HepG2 (cell line): ENCODE measurements at regions not wholly inside any gene's neighbourhood (a gene's known extent, or its start where the extent isn't known, plus 50 kb on each side); places are given as distances from the start of the nearest gene placed in this dataset.

Experiments used
- ATAC-seq: fragments of 200-7000 bp; cut with Tn5 transposase; 3 replicates; pipeline ENCODE4 v1.9.1; 2020; ENCODE audit warnings: mild to moderate bottlenecking, moderate library complexity
- BruUV-seq: library from RNA; stranded (reverse); fragments of 400-500 nt; replicated peaks from 2 replicates; lab custom pipeline; 2021; lab: Mats Ljungman, UMichigan
- CTCF ChIA-PET: fragments of 300-600 bp; formaldehyde crosslinking; extraction: SDS; loops from one replicate; lab custom pipeline; 2021; ENCODE audit warnings: low total read pairs, inconsistent platforms, low intra/inter-chr PET ratio; lab: Yijun Ruan, JAX
- POLR2A ChIA-PET: fragments of 350-600 bp; sonication (Branson Sonifier 250); formaldehyde crosslinking; loops from one replicate; lab custom pipeline; 2020; ENCODE audit warnings: antibody characterized with exemption, inconsistent platforms; lab: Yijun Ruan, JAX
- DNase-seq: peaks from one replicate; pipeline ENCODE4 v3.0.0-alpha.2; 2015; ENCODE audit warnings: low spot score
- FAIRE-seq: peaks from 3 replicates; lab custom pipeline; 2011; peaks lifted over from hg19 to GRCh38; lab: Jason Lieb, UNC
- H2AFZ ChIP-seq: one replicate; pipeline ENCODE4 v1.6.1; 2011; ENCODE audit warnings: low read length, inconsistent platforms
- H3K27ac ChIP-seq: fragments of 300-600 bp; 3 replicates; pipeline ENCODE4 v1.8.0; 2011; ENCODE audit warnings: mixed run types, mild to moderate bottlenecking, mixed read lengths, low read length, inconsistent platforms; ENCODE audit not compliant: insufficient read depth; ENCODE audit errors: extremely low read length
- H3K27me3 ChIP-seq, 2 experiments: fragments of 200-600 bp in 1 of 2; 2 replicates in 1 of 2; 3 replicates in 1 of 2; pipeline versions ENCODE4 v1.6.0 to v1.8.0; 2011; ENCODE audit warnings: low read length in 2 of 2, mild to moderate bottlenecking in 2 of 2, moderate library complexity in 2 of 2, inconsistent platforms in 1 of 2; ENCODE audit not compliant: insufficient read depth in 2 of 2, control insufficient read depth in 1 of 2
- H3K36me3 ChIP-seq, 2 experiments: fragments of 200-600 bp in 1 of 2; replicated peaks in 1 of 2; 2 replicates in 1 of 2; 3 replicates in 1 of 2; pipeline versions ENCODE4 v1.5.1 to v1.8.0; 2011; ENCODE audit warnings: low read length in 2 of 2, inconsistent platforms in 1 of 2; ENCODE audit not compliant: insufficient read depth in 2 of 2, control insufficient read depth in 1 of 2
- H3K4me1 ChIP-seq: 2 replicates; pipeline ENCODE4 v1.5.1; 2012; ENCODE audit warnings: low read length, inconsistent platforms; ENCODE audit not compliant: insufficient read depth
- H3K4me2 ChIP-seq: 2 replicates; pipeline ENCODE4 v1.6.0; 2011; ENCODE audit warnings: low read depth, low read length, inconsistent platforms
- H3K4me3 ChIP-seq, 3 experiments: fragments of 200-600 bp in 1 of 3; sonication (generic), shearing (Covaris generic) in 1 of 3; replicated peaks in 1 of 3; 2 replicates each; pipeline ENCODE4 v1.5.1; 2011 to 2016; ENCODE audit warnings: low read length in 3 of 3, inconsistent platforms in 2 of 3, low read depth in 2 of 3, mild to moderate bottlenecking in 2 of 3, control low read depth in 1 of 3, mixed read lengths in 1 of 3; ENCODE audit not compliant: insufficient read depth in 1 of 3
- H3K79me2 ChIP-seq: one replicate; pipeline ENCODE4 v1.6.1; 2011; ENCODE audit warnings: low read length, inconsistent platforms; ENCODE audit not compliant: insufficient read depth
- H3K9ac ChIP-seq: 2 replicates; pipeline ENCODE4 v1.6.0; 2011; ENCODE audit warnings: mild to moderate bottlenecking, low read depth, low read length, inconsistent platforms; ENCODE audit not compliant: insufficient read depth
- H3K9me3 ChIP-seq: 2 replicates; pipeline ENCODE4 v1.5.1; 2012; ENCODE audit warnings: mild to moderate bottlenecking, low read length
- H4K20me1 ChIP-seq: 2 replicates; pipeline ENCODE4 v1.6.0; 2011; ENCODE audit warnings: inconsistent platforms, mild to moderate bottlenecking, low read length, moderate library complexity; ENCODE audit not compliant: insufficient read depth
- AGO1 ChIP-seq: fragments of 200-400 bp; formaldehyde crosslinking; IDR thresholded peaks from 2 replicates; pipeline ENCODE4 v1.6.1; 2017; ENCODE audit warnings: mild to moderate bottlenecking, low read depth, low read length, moderate library complexity; ENCODE audit not compliant: poor library complexity, severe bottlenecking
- ATRX ChIP-seq: sonication (generic); formaldehyde crosslinking; IDR thresholded peaks from 2 replicates; pipeline ENCODE4 v1.4.0; 2020; ENCODE audit warnings: missing genetic modification reagents, borderline replicate concordance
- ETV5 ChIP-seq: IDR thresholded peaks from 2 replicates; pipeline ENCODE4 v1.6.1; 2018; ENCODE audit warnings: missing biosample characterization, missing genetic modification reagents, inconsistent platforms, borderline replicate concordance
- FOXJ3 ChIP-seq: sonication (generic); formaldehyde crosslinking; IDR thresholded peaks from 2 replicates; pipeline ENCODE4 v1.4.0; 2020; ENCODE audit warnings: missing genetic modification reagents, mild to moderate bottlenecking, borderline replicate concordance
- GATAD1 ChIP-seq: IDR thresholded peaks from 2 replicates; pipeline ENCODE4 v1.6.1; 2016; ENCODE audit warnings: missing genetic modification reagents, missing compliant biosample characterization
- MIER2 ChIP-seq: IDR thresholded peaks from 2 replicates; pipeline ENCODE4 v1.6.1; 2016; ENCODE audit warnings: missing biosample characterization, missing genetic modification reagents
- NFE2L2 ChIP-seq: fragments of 150-350 bp; IDR thresholded peaks from 2 replicates; pipeline ENCODE4 v1.6.1; 2014; ENCODE audit warnings: low read length
- PREB ChIP-seq: sonication (generic); formaldehyde crosslinking; IDR thresholded peaks from 2 replicates; pipeline ENCODE4 v1.4.0; 2020; ENCODE audit warnings: missing genetic modification reagents
- SIN3B ChIP-seq: fragments of 150-350 bp; IDR thresholded peaks from 2 replicates; pipeline ENCODE4 v1.6.1; 2014; ENCODE audit warnings: low read length
- TFE3 ChIP-seq: IDR thresholded peaks from 2 replicates; pipeline ENCODE4 v1.6.1; 2016
- ZNF580 ChIP-seq: IDR thresholded peaks from 2 replicates; pipeline ENCODE4 v1.6.1; 2016; ENCODE audit warnings: low read depth, borderline replicate concordance
- ZNF720 ChIP-seq: sonication (generic); formaldehyde crosslinking; IDR thresholded peaks from 2 replicates; pipeline ENCODE4 v1.4.0; 2020; ENCODE audit warnings: missing genetic modification reagents
- ZNF777 ChIP-seq: sonication (generic); formaldehyde crosslinking; IDR thresholded peaks from 2 replicates; pipeline ENCODE4 v1.4.0; 2020; ENCODE audit warnings: missing genetic modification reagents
- ZNF891 ChIP-seq: sonication (generic); formaldehyde crosslinking; IDR thresholded peaks from 2 replicates; pipeline ENCODE4 v1.5.0; 2020; ENCODE audit warnings: mild to moderate bottlenecking, missing genetic modification reagents
- WGBS: methylation state at CpG from one replicate; pipeline ENCODE4 v1.1.6; 2017; ENCODE audit warnings: low lambda C conversion rate; 5-methylcytosine and 5-hydroxymethylcytosine counted together
- in situ Hi-C: cut with HindIII; loops from 2 replicates; pipeline ENCODE4 v1.10.0; 2017; ENCODE audit warnings: low pct_unique_long_range_greater_than_20kb; ENCODE audit not compliant: extremely low pct_ligation_motif_present
- intact Hi-C: fragments of 100-400 bp; cut with micrococcal nuclease; formaldehyde crosslinking; loops from one replicate; pipeline ENCODE4 v1.10.0; 2022; ENCODE audit not compliant: unreplicated experiment
- TF ChIP-seq, protein P1 (sequence below): sonication (generic); formaldehyde crosslinking; IDR thresholded peaks from 2 replicates; pipeline ENCODE4 v1.4.0; 2020; ENCODE audit warnings: missing genetic modification reagents
- TF ChIP-seq, protein P2 (sequence below): sonication (generic); formaldehyde crosslinking; IDR thresholded peaks from 2 replicates; pipeline ENCODE4 v1.9.0; 2021; ENCODE audit warnings: missing genetic modification reagents, borderline replicate concordance

DNA sequence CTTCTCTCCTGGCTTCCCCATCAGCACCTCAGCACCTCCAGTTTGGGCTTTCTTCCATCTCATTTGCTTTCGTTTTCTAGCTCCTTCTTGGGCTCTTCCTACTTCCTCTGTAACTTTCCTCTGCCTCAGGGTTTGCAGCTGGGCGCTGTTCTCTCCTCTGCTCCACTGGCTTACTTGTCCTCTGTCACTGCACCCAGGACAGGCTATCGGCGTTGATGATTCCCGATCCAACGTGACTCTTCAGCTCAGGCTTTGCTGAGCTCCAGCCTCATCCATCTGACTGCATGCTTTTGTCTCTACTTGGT, 362.4 kb downstream of the CYRIA start:
- ATAC-seq (no peak; the same call in 1 of the 3 replicates), FAIRE-seq (no peak), DNase-seq (no peak)
- in situ Hi-C loops (no loop called here), intact Hi-C loops (no loop called here)
- no peaks in the 10 kb centered on the region for H4K20me1 ChIP-seq
- no peaks in the 10 kb centered on the region for H3K79me2 ChIP-seq
- H3K4me2 ChIP-seq: peak overlapping the region; percentile 21
- no peak overlapping the region for H3K9ac ChIP-seq
- WGBS: 7% methylated on average over 6 of the region's 6 CpGs
- H3K4me1 ChIP-seq: no peaks in the 10 kb centered on the region
- TF ChIP-seq GATAD1 (CRISPR knock-in tag): no peak
- TF ChIP-seq ZNF891 (CRISPR knock-in tag): no peak
- TF ChIP-seq ZNF777 (CRISPR knock-in tag): no peak
- TF ChIP-seq, protein P1, sequence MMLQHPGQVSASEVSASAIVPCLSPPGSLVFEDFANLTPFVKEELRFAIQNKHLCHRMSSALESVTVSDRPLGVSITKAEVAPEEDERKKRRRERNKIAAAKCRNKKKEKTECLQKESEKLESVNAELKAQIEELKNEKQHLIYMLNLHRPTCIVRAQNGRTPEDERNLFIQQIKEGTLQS: no peak
- no peak for TF ChIP-seq PREB
- TF ChIP-seq ZNF720 (CRISPR knock-in tag): no peak
- TF ChIP-seq AGO1: no peak
- no peak for TF ChIP-seq NFE2L2
- no peak for TF ChIP-seq SIN3B
- no peak for TF ChIP-seq FOXJ3 (CRISPR knock-in tag)
- TF ChIP-seq ATRX (CRISPR knock-in tag): no peak
- no peak for TF ChIP-seq ETV5 (CRISPR knock-in tag)
- TF ChIP-seq, protein P2, sequence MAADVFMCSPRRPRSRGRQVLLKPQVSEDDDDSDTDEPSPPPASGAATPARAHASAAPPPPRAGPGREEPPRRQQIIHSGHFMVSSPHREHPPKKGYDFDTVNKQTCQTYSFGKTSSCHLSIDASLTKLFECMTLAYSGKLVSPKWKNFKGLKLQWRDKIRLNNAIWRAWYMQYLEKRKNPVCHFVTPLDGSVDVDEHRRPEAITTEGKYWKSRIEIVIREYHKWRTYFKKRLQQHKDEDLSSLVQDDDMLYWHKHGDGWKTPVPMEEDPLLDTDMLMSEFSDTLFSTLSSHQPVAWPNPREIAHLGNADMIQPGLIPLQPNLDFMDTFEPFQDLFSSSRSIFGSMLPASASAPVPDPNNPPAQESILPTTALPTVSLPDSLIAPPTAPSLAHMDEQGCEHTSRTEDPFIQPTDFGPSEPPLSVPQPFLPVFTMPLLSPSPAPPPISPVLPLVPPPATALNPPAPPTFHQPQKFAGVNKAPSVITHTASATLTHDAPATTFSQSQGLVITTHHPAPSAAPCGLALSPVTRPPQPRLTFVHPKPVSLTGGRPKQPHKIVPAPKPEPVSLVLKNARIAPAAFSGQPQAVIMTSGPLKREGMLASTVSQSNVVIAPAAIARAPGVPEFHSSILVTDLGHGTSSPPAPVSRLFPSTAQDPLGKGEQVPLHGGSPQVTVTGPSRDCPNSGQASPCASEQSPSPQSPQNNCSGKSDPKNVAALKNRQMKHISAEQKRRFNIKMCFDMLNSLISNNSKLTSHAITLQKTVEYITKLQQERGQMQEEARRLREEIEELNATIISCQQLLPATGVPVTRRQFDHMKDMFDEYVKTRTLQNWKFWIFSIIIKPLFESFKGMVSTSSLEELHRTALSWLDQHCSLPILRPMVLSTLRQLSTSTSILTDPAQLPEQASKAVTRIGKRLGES: no peak
- TF ChIP-seq MIER2: no peak
- no peak for TF ChIP-seq TFE3 (CRISPR knock-in tag)
- no peak for TF ChIP-seq ZNF580 (CRISPR knock-in tag)
- POLR2A ChIA-PET: no interaction called here
- H2AFZ ChIP-seq: no peak overlapping the region
- CTCF ChIA-PET: no interaction called here
- no TSS peak for BruUV-seq
- H3K4me3 ChIP-seq: no peak overlapping the region
- no peaks in the 10 kb centered on the region for H3K9me3 ChIP-seq
- H3K27ac ChIP-seq: no peak overlapping the region
- H3K27me3 ChIP-seq: peaks cover 0 to 5% of the 10 kb centered on the region in 2 experiments; a peak in 2 of 5 replicates
- H3K36me3 ChIP-seq: no peaks in the 10 kb centered on the region
